HEK293 (cell line): ENCODE measurements at regions not wholly inside any gene's neighbourhood (a gene's known extent, or its start where the extent isn't known, plus 50 kb on each side); places are given as distances from the start of the nearest gene placed in this dataset.

Source experiments
- CTCF ChIP-seq: fragments of 450-650 bp; formaldehyde crosslinking; IDR thresholded peaks from 2 replicates; pipeline ENCODE4 v1.5.1; 2016; ENCODE audit warnings: missing biosample characterization, missing genetic modification characterization
- ELK4 ChIP-seq: IDR thresholded peaks from 2 replicates; pipeline ENCODE4 v1.6.1; 2011; ENCODE audit warnings: mild to moderate bottlenecking, low read depth, low read length, borderline replicate concordance
- HOXA7 ChIP-seq: sonication (generic); formaldehyde crosslinking; IDR thresholded peaks from 2 replicates; pipeline ENCODE4 v1.8.1; 2022; ENCODE audit warnings: missing genetic modification reagents, borderline replicate concordance
- KLF7 ChIP-seq: fragments of 450-650 bp; formaldehyde crosslinking; IDR thresholded peaks from 2 replicates; pipeline ENCODE4 v1.5.1; 2016; ENCODE audit warnings: missing biosample characterization, missing genetic modification characterization, borderline replicate concordance
- REST ChIP-seq: fragments of 450-650 bp; formaldehyde crosslinking; IDR thresholded peaks from 2 replicates; pipeline ENCODE4 v1.5.1; 2016; ENCODE audit warnings: missing biosample characterization, missing genetic modification characterization
- ZFP3 ChIP-seq: fragments of 450-650 bp; formaldehyde crosslinking; IDR thresholded peaks from 2 replicates; pipeline ENCODE4 v1.5.1; 2016; ENCODE audit warnings: low read depth, missing biosample characterization, missing genetic modification characterization
- ZNF112 ChIP-seq: fragments of 450-650 bp; formaldehyde crosslinking; IDR thresholded peaks from 2 replicates; pipeline ENCODE4 v1.5.0; 2017; ENCODE audit warnings: missing biosample characterization, missing genetic modification characterization
- ZNF133 ChIP-seq: fragments of 450-650 bp; formaldehyde crosslinking; IDR thresholded peaks from 2 replicates; pipeline ENCODE4 v1.5.1; 2016; ENCODE audit warnings: missing biosample characterization, missing genetic modification characterization
- ZNF138 ChIP-seq: fragments of 450-650 bp; formaldehyde crosslinking; IDR thresholded peaks from 2 replicates; pipeline ENCODE4 v1.5.1; 2016; ENCODE audit warnings: missing biosample characterization, missing genetic modification characterization, borderline replicate concordance
- ZNF274 ChIP-seq, 2 experiments: fragments of 200-500 bp in 1 of 2; fragments of 450-650 bp in 1 of 2; sonication (Bioruptor generic) in 1 of 2; formaldehyde crosslinking in 1 of 2; IDR thresholded peaks; 2 replicates each; pipeline versions ENCODE4 v1.5.1 to v1.6.1; 2014 to 2016; ENCODE audit warnings: borderline replicate concordance in 1 of 2, inconsistent platforms in 1 of 2, low read length in 1 of 2, missing biosample characterization in 1 of 2, missing genetic modification characterization in 1 of 2
- ZNF324 ChIP-seq: fragments of 450-650 bp; formaldehyde crosslinking; IDR thresholded peaks from 2 replicates; pipeline ENCODE4 v1.5.1; 2016; ENCODE audit warnings: missing biosample characterization, missing genetic modification characterization
- ZNF433 ChIP-seq: fragments of 450-650 bp; formaldehyde crosslinking; IDR thresholded peaks from 2 replicates; pipeline ENCODE4 v1.5.1; 2016; ENCODE audit warnings: missing biosample characterization, missing genetic modification characterization, low read depth
- ZNF449 ChIP-seq: fragments of 450-650 bp; formaldehyde crosslinking; IDR thresholded peaks from 2 replicates; pipeline ENCODE4 v1.5.1; 2017; ENCODE audit warnings: missing biosample characterization, mild to moderate bottlenecking, missing genetic modification characterization, moderate library complexity
- ZNF624 ChIP-seq: fragments of 450-650 bp; formaldehyde crosslinking; IDR thresholded peaks from 2 replicates; pipeline ENCODE4 v1.5.1; 2017; ENCODE audit warnings: missing biosample characterization, missing genetic modification characterization

- TF ChIP-seq ZNF624 (tag by site-specific recombination) = no peak
- TF ChIP-seq ZNF449 (tag by site-specific recombination) = no peak
- TF ChIP-seq ZNF112 (tag by site-specific recombination) = no peak
- no peak for TF ChIP-seq REST (tag by site-specific recombination)
- TF ChIP-seq ELK4 = no peak
- no peak for TF ChIP-seq HOXA7 (CRISPR knock-in tag)
- no peak for TF ChIP-seq ZNF274 (IDR thresholded peaks at IDR 0.05; ENCODE audit: low read length)
- no peak for TF ChIP-seq ZNF274 (tag by site-specific recombination; IDR thresholded peaks at IDR 0.05; ENCODE audit: borderline replicate concordance)
- no peak for TF ChIP-seq ZNF324 (tag by site-specific recombination)
- no peak for TF ChIP-seq CTCF
- TF ChIP-seq ZNF133 (tag by site-specific recombination) = no peak
- TF ChIP-seq ZNF433 (tag by site-specific recombination) = no peak
- TF ChIP-seq KLF7 = no peak
- TF ChIP-seq ZNF138 (tag by site-specific recombination) = no peak
- no peak for TF ChIP-seq ZFP3
Measured at GRCh38 chr10:60527676-60528075, 138.0 kb upstream of the ANK3 start.
